Stimulated activated CD4-positive, alpha-beta T cell treated with anti-CD3 and anti-CD28 coated beads, TNF-alpha, amount 100 ng/mL, for 4 hours (primary cell): ENCODE measurements at regions not wholly inside any gene's neighbourhood (a gene's known extent, or its start where the extent isn't known, plus 50 kb on each side); places are given as distances from the start of the nearest gene placed in this dataset.
"Not testable (repeated sequence)": the region's sequence is repeated elsewhere in the genome, so short reads cannot be mapped to it uniquely, and the experiment has no call there.

Experiments
- DNase-seq, 3 experiments: peaks; one replicate each; pipeline ENCODE4 v3.0.0-alpha.2; 2020; ENCODE audit warnings: low read depth in 3 of 3

DNA sequence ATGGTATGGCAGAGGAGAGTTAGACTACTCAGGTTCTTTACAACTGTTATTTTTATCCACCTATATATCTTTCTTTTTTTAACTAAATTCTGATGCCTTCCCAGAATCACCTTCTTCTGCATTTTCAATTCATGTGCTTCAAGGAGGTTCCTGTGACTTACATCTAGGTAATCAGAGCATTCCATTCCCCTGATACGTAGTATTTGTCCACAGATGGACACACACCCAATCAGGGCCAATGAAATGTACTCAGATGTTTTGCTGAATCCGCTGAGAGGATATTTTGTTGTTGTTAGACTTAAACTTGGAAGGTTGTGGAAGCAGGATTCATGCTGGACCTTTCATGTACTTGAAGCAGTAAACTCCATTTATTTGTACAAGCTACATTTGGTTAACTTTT, 159.4 kb upstream of the FER start:
- no peak for DNase-seq

DNA sequence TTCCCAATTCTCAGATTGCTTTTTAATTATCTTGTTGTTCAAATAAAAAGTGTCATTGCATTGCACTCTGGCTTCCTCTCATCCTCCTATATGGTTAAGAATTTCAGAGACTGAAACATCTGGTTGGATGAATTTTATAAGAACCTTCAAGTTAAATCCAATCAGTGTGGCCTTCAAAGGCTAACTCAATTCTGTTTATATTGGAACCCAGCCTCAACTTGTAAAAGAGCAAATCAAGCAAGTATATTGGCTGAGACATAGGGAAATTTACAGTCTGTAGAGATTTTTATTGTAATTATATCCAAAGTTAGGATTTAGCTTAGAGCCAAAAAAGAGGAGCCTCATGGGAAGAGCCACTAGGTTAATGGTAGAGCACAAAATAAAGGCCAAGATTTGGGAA, 159.9 kb upstream of the FER start:
- DNase-seq: no peak

DNA sequence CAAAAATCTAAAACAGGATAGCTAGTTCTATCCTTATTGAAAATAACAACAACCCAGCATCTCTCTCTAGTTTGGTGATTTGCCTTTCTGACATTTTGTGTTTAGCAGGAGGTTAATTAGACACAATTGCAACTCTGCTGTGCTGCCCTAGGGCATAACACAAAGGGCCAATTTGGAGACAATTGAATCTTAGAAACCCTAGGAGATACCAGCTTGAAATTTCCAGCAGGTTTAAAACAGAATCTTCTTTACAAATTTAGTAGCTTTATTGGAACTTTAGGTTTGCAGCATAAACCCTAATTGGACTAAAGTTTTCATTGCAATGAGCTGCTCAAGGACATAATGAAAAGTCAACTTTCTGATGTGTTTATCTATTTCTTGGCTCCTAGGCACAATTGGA, 166.7 kb upstream of the FER start:
- DNase-seq: no peak

DNA sequence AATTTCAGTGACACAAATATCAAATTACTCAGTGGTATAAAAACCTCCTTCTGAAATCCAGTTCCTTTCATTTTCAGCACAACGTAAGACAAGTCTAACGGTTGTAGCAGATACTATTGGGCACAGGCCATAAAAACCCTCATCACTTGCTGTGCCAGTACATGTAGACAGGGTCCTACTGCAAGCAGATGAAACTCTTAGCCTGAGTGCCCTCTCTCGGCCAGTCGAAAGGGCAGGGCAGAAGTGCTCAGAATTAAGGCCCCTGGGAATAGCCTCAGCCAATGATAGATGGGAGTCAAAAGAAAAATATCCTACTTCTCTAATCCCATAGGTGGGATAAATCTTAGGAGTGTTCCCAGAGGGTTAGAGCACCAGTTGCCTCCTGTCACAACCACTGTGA, 168.5 kb upstream of the FER start:
- DNase-seq: no peak

DNA sequence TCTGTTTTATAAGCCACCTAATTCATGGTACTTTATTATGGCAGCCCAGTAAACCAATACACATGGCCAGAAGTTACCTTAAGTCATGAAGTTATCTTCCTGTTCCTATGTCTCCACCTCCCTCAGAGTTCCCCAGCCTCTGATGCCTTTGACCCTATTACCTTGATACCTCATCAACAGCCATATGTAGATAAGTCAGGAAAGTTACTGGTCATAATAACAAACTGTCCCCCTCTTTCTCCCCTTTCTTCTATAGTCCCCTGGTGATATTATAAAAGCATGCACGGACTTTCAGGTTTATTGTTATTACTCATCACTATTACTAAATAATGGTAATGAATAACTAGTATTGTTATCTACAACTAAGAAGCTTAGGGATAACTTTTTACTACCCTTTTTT, 168.9 kb upstream of the FER start:
- DNase-seq: no peak

- no peak for DNase-seq
These were observed 180.3 kb upstream of the FER start for GRCh38 chr5:108567429-108567828.

GRCh38 chr5:108564441-108564840, 182.5 kb upstream of the FBXL17 start:
- no peak for DNase-seq

- DNase-seq: no peak
These were observed 180.2 kb upstream of the FBXL17 start for GRCh38 chr5:108562205-108562454.

GRCh38 chr5:108561416-108562204, 179.7 kb upstream of the FBXL17 start:
- no peak for DNase-seq

- DNase-seq: no peak
These were observed 178.7 kb upstream of the FBXL17 start for GRCh38 chr5:108560581-108560980.

- no peak for DNase-seq
These were observed 178.3 kb upstream of the FBXL17 start for GRCh38 chr5:108560166-108560565.

- not testable (repeated sequence) for DNase-seq
These were observed 176.9 kb upstream of the FBXL17 start for GRCh38 chr5:108558840-108559239.

DNA sequence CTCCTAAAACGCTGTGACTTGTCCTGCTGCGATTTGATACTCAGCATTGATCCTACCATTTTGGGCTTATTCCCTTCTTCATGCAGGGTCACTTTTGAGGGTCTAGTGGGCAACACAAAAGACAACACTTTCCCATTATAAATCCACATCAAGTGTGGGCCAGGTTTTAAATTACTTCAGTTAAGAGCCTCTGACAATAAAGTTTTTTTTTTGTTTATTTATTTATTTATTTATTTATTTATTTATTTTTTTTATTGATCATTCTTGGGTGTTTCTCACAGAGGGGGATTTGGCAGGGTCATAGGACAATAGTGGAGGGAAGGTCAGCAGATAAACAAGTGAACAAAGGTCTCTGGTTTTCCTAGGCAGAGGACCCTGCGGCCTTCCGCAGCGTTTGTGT, 176.2 kb upstream of the FBXL17 start:
- not testable (repeated sequence) for DNase-seq

- DNase-seq: no peak
These were observed 175.8 kb upstream of the FBXL17 start for GRCh38 chr5:108557686-108558085.

DNA sequence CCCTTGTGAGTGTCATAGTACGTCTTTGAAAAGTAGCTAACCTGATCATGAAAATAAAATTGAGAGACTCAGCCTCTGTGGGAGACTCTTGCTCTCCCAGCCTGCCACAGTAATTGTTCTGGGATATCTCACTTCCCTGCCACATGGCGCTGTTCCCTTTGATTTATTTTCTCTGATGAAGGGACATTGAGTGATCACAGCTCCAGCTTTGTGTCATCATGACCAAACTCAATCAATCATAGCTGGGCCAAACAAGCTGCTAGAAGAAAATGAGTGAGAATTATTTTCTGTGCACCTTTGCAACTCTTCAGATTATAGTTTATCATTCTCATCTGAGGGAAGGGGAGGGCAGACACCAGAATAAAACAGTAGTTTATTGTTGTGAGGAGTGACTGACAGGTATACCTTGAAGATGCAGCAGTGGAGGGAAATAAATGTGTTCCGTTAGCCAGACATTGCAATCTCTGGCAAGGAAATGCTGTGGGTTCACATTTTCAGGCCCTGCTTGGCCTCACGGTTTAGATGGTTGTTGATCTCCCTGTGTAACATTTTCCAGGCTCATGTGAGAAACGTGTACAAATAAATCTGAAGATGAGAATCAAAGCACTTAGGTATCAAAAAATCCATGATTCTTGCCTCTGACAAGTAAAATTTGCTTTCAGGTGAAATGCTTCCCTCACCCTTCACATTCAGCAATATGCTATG, 174.7 kb upstream of the FBXL17 start:
- DNase-seq: no peak

- DNase-seq: no peak
These were observed 167.0 kb upstream of the FBXL17 start for GRCh38 chr5:108548684-108549596.

DNA sequence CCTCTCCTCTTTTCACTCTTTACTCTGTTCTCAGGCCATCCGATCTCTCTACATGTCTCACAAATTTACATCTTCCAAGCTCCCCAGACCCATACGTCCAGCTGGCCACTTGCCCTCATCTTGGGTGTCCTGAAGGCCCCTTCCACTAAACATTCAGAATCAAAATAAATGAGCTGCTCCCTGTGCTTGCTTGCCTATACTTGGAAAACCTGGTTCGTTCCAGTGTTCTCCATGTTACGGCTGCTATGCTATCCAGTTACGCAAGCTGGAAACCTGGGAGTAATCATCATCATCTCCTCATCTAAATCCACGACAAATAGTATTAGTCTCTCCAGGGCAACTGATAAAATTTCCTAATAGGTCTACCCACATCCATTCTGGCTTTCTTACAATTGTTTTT, 165.0 kb upstream of the FBXL17 start:
- DNase-seq: no peak

DNA sequence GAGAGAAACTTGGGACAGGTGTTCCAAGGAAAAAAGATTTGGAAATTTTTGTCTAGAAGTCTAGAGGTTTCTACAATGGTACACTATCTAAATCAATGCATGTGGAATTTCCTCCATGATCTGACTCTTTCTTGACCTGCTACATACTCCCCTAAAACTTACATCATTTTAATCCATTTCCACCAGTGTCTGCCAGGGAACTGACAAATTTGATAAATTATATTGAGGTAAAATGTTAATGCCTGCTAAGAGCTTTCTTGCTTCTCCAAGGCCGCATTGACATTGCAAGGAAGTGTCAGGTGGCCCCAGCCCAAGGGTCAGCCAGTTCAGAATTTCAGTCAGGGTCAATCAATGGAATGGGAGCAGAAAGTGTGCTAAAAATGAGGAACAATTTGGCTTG, 163.4 kb upstream of the FBXL17 start:
- no peak for DNase-seq

GRCh38 chr5:108543486-108543885, 161.6 kb upstream of the FBXL17 start:
- no peak for DNase-seq

GRCh38 chr5:108541836-108542235, 159.9 kb upstream of the FBXL17 start:
- DNase-seq: no peak

GRCh38 chr5:108536321-108536720, 154.4 kb upstream of the FBXL17 start:
- no peak for DNase-seq

GRCh38 chr5:108532129-108532445, 150.2 kb upstream of the FBXL17 start:
- not testable (repeated sequence) for DNase-seq
